Transverse colon (tissue), 4 donors: ENCODE measurements at regions not wholly inside any gene's neighbourhood (a gene's known extent, or its start where the extent isn't known, plus 50 kb on each side); places are given as distances from the start of the nearest gene placed in this dataset.

Experiments
- DNase-seq: peaks from one replicate; pipeline ENCODE4 v3.0.0-alpha.2; 2019
- H3K27ac ChIP-seq, 4 donors: fragments of 200-600 bp; sonication (generic); 2 replicates each; pipeline ENCODE4 v1.5.1; 2016 to 2018; ENCODE audit warnings: inconsistent platforms in 4 of 4
- H3K27me3 ChIP-seq: fragments of 200-600 bp; sonication (generic); 2 replicates; pipeline ENCODE4 v1.5.1; 2017; ENCODE audit warnings: inconsistent platforms
- H3K36me3 ChIP-seq, 4 donors: fragments of 200-600 bp; sonication (generic); 2 replicates each; pipeline ENCODE4 v1.5.1; 2017 to 2019; ENCODE audit warnings: inconsistent platforms in 4 of 4
- H3K4me1 ChIP-seq, 4 donors: fragments of 200-600 bp; sonication (generic); 2 replicates each; pipeline ENCODE4 v1.5.1; 2017 to 2020; ENCODE audit warnings: inconsistent platforms in 4 of 4
- H3K4me3 ChIP-seq, 4 donors: fragments of 200-600 bp; sonication (generic); 1 replicate in 1 of 4; 2 replicates in 3 of 4; pipeline versions ENCODE4 v1.5.1 to v1.6.1; 2017 to 2019; ENCODE audit warnings: inconsistent platforms in 4 of 4
- H3K9me3 ChIP-seq, 2 donors: fragments of 200-600 bp; sonication (generic); 2 replicates each; pipeline ENCODE4 v1.5.1; 2017 to 2019; ENCODE audit warnings: inconsistent platforms in 2 of 2
- CTCF ChIP-seq, 5 experiments: fragments of 200-600 bp in 3 of 5; fragments of 450-650 bp in 2 of 5; sonication (generic) in 3 of 5; IDR thresholded peaks; 1 replicate in 2 of 5; 2 replicates in 3 of 5; pipeline ENCODE4 v1.5.1; 2016 to 2017; ENCODE audit warnings: antibody characterized with exemption in 5 of 5, inconsistent platforms in 3 of 5, mild to moderate bottlenecking in 2 of 5, moderate library complexity in 1 of 5
- EP300 ChIP-seq: sonication (generic); formaldehyde crosslinking; IDR thresholded peaks from one replicate; pipeline ENCODE4 v1.6.1; 2017; ENCODE audit warnings: antibody characterized with exemption, low read depth
- POLR2A ChIP-seq: fragments of 450-650 bp; IDR thresholded peaks from one replicate; pipeline ENCODE4 v1.6.1; 2016; ENCODE audit warnings: antibody characterized with exemption, mild to moderate bottlenecking, moderate library complexity
- POLR2AphosphoS5 ChIP-seq, 3 donors: sonication (generic); formaldehyde crosslinking; IDR thresholded peaks; one replicate each; pipeline ENCODE4 v1.6.1; 2016; ENCODE audit warnings: antibody characterized with exemption in 3 of 3
- WGBS, 2 donors: methylation state at CpG; one replicate each; pipeline ENCODE4 v1.1.5; 2018; ENCODE audit warnings: low coverage in 1 of 2; 5-methylcytosine and 5-hydroxymethylcytosine counted together
- in situ Hi-C, 4 donors: fragments of 200-750 bp; cut with MboI; loops; one replicate each; pipeline versions ENCODE4 v1.15.0 to v1.15.1; 2017; ENCODE audit warnings: low sequenced_read_pairs in 3 of 4, low pct_ligation_motif_present in 1 of 4, low pct_unique_long_range_greater_than_20kb in 1 of 4
- intact Hi-C: fragments of 100-400 bp; cut with DNase I; formaldehyde crosslinking; loops from one replicate; pipeline ENCODE4 v1.15.1; 2023; ENCODE audit warnings: low total_unique reads

DNA sequence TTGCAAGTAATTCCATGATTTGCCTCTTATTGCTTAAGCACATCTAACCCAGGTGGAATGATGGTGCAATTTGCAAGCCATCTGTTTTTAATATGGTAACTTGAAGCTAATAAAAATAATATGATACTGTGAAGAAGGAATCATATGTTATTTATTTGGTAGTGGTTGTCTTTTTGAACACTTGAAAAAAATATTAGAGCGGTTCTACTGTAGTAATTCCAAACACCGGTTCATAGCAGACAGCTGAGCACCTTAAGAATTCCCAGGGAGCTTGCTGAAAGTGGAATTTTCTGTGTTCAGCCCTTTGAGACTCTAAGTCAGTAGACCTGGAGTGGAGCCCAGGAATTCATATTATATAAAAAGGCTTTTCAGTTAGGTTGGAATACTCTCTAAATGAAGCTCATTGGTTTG lies 687.4 kb downstream of the EDEM1 start:
- intact Hi-C loops, result no loop called here
- in situ Hi-C loops, result no loop called here
- DNase-seq, result no peak
- H3K27me3 ChIP-seq, result no peaks in the 10 kb centered on the region
- no peaks in the 10 kb centered on the region for H3K36me3 ChIP-seq
- H3K4me1 ChIP-seq, result no peaks in the 10 kb centered on the region
- H3K9me3 ChIP-seq, result peaks cover 0 to 3% of the 10 kb centered on the region in 2 donors
- no peak overlapping the region for H3K4me3 ChIP-seq
- 79 to 83% methylated on average over 2 of the region's 2 CpGs for WGBS, 2 donors
- no peak overlapping the region for H3K27ac ChIP-seq
- no peak for TF ChIP-seq CTCF (IDR thresholded peaks at IDR 0.05)
- TF ChIP-seq EP300, result no peak
- no peak for TF ChIP-seq POLR2AphosphoS5 (IDR thresholded peaks at IDR 0.05)
- no peak for TF ChIP-seq POLR2A

GRCh38 chr3:5888851-5889250 lies 701.3 kb downstream of the EDEM1 start:
- no peaks in the 10 kb centered on the region for H3K36me3 ChIP-seq
- H3K4me1 ChIP-seq, result no peaks in the 10 kb centered on the region
- TF ChIP-seq POLR2A (no peak), CTCF (IDR thresholded peaks at IDR 0.05) (no peak), POLR2AphosphoS5 (IDR thresholded peaks at IDR 0.05) (no peak), EP300 (no peak)
- no peak for DNase-seq
- no peaks in the 10 kb centered on the region for H3K9me3 ChIP-seq
- intact Hi-C loops, result no loop called here
- H3K4me3 ChIP-seq, result no peak overlapping the region
- WGBS, 2 donors, result 73 to 89% methylated on average over 3 of the region's 3 CpGs
- no peaks in the 10 kb centered on the region for H3K27me3 ChIP-seq
- in situ Hi-C loops, result no loop called here
- no peak overlapping the region for H3K27ac ChIP-seq

- WGBS, 2 donors, result 81 to 88% methylated on average over 3 of the region's 3 CpGs
- intact Hi-C loops (no loop called here), in situ Hi-C loops (no loop called here)
- H3K4me3 ChIP-seq, result no peak overlapping the region
- no peaks in the 10 kb centered on the region for H3K4me1 ChIP-seq
- TF ChIP-seq EP300 (no peak), CTCF (IDR thresholded peaks at IDR 0.05) (no peak), POLR2AphosphoS5 (IDR thresholded peaks at IDR 0.05) (no peak), POLR2A (no peak)
- H3K27ac ChIP-seq, result no peak overlapping the region
- H3K9me3 ChIP-seq, result no peaks in the 10 kb centered on the region
- H3K36me3 ChIP-seq, result no peaks in the 10 kb centered on the region
- DNase-seq, result no peak
- no peaks in the 10 kb centered on the region for H3K27me3 ChIP-seq
Measured at GRCh38 chr3:5889374-5889773, 701.9 kb downstream of the EDEM1 start.

DNA sequence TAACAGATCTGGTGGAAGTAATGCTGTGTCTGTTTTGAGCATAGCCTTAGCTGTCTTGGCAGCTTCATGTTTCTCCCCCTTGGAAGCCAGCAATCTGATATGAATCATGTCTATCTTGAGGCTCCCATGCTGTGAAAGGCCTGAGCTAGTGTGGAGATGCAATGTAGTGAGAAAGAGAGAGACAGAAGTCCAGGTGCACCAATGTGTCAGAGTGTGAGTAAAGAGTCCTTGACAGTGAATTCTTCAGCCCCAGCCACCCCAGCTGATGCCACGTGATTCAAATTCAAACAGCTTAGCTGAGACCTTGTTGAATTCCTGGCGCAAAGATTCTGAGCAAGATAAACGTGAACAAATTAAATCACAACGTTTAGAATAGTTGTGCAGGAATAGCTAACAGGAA lies 704.2 kb downstream of the EDEM1 start:
- Histone ChIP-seq H3K4me3 (no peak overlapping the region), H3K9me3 (no peaks in the 10 kb centered on the region), H3K27ac (no peak overlapping the region), H3K4me1 (no peaks in the 10 kb centered on the region), H3K36me3 (no peaks in the 10 kb centered on the region), H3K27me3 (no peaks in the 10 kb centered on the region)
- in situ Hi-C loops, result no loop called here
- WGBS, 2 donors, result 63 to 81% methylated on average over 3 to 4 of the region's 4 CpGs
- TF ChIP-seq POLR2A (no peak), EP300 (no peak), CTCF (IDR thresholded peaks at IDR 0.05) (no peak), POLR2AphosphoS5 (IDR thresholded peaks at IDR 0.05) (no peak)
- intact Hi-C loops, result no loop called here
- DNase-seq, result no peak
